ENCODE measurements at regions not wholly inside any gene's neighbourhood (a gene's known extent, or its start where the extent isn't known, plus 50 kb on each side); places are given as distances from the start of the nearest gene placed in this dataset.

DNA sequence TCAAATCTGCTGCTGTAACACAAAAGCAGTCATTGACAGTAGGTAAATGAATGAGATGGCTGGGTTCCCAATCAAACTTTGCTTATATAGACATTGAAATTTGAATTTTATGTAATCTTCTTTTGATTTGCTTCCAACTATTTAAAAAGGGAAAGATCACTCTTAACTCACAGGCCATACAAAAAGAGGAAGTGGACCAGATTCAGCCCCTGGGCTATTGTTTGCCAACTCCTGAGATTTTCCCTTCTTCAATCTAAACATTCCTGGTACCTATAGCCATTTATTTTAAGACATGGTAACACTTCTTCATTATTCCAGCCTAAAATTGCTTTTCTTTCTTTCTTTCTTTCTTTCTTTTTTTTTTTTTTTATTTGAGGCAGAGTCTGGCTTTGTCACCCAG, 260.6 kb downstream of the TFAP2A start:
- TF ChIP-seq, protein P1, sequence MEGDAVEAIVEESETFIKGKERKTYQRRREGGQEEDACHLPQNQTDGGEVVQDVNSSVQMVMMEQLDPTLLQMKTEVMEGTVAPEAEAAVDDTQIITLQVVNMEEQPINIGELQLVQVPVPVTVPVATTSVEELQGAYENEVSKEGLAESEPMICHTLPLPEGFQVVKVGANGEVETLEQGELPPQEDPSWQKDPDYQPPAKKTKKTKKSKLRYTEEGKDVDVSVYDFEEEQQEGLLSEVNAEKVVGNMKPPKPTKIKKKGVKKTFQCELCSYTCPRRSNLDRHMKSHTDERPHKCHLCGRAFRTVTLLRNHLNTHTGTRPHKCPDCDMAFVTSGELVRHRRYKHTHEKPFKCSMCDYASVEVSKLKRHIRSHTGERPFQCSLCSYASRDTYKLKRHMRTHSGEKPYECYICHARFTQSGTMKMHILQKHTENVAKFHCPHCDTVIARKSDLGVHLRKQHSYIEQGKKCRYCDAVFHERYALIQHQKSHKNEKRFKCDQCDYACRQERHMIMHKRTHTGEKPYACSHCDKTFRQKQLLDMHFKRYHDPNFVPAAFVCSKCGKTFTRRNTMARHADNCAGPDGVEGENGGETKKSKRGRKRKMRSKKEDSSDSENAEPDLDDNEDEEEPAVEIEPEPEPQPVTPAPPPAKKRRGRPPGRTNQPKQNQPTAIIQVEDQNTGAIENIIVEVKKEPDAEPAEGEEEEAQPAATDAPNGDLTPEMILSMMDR (IDR thresholded peaks at IDR 0.05), result no peak
- Histone ChIP-seq H3K36me3 (no peaks in the 10 kb centered on the region), H3K4me1 (no peaks in the 10 kb centered on the region), H3K9me3 (no peaks in the 10 kb centered on the region), H3K27me3 (peaks cover 7% of the 10 kb centered on the region), H3K27ac (no peak overlapping the region), H3K4me3 (no peak overlapping the region)
- DNase-seq, result no peak
- no peak for ATAC-seq
- intact Hi-C loops (cut with DNase I), result no loop called here

DNA sequence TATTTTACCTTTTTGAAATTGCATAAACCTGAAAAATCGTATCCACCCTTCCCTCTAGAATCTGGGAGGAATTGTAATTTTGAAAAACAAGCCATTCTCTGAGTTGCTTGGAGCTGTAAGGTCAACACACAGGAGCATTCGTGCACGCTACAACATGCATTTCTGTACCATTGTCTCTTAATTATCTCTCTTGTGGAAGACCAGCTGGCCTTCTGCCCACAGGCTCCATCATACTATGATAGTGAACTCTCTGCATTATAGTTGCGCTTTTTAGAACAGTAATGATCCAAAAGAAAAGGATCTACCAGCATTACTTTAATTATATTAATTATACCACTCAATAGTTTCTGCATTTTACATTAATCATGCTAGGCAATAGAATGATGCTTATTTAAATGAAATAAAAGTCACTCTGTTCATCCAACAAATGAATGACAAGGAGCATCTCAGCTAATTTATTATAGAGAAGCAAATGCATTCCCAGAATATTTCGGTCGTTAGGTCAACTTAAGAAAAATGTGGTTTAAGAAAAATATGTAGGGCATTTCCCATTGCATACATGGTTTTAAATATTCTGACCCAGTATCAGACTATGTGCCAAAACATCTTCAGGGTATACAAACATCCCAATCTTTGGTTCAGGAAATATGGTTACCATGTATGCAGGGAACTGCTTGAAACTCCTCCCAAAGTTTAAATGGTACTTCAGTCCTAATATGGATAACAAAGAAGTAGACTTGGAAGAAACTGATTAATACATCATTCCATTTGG, 263.5 kb downstream of the TFAP2A start:
- Histone ChIP-seq H3K9me3 (no peaks in the 10 kb centered on the region), H3K27ac (no peak overlapping the region), H3K4me3 (no peak overlapping the region), H3K4me1 (no peaks in the 10 kb centered on the region), H3K36me3 (no peaks in the 10 kb centered on the region), H3K27me3 (peaks cover 7% of the 10 kb centered on the region)
- TF ChIP-seq, protein P1 (IDR thresholded peaks at IDR 0.05), result no peak
- intact Hi-C loops (cut with DNase I), result no loop called here
- ATAC-seq (no peak), DNase-seq (no peak)

DNA sequence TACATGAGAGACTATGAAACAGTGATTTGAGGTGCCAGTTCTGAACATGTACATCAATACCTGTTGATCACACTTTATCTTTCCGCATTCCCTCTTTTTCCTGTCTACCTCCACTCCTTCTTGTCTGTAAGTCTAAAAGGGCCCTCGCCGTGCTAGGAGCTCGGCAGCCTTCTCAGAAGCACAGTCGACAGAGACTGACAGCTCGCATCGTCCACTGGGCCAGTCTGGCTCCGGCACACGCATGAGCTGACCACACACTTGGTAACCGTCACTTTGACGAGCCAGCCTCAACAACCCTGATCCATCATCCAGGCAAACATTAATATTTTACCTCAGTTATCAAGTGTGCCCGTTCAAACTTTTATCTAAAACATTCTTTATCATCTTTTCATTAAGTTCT, 265.3 kb downstream of the TFAP2A start:
- intact Hi-C loops (cut with DNase I), result no loop called here

GRCh38 chr6:10146715-10147451, 268.0 kb downstream of the TFAP2A start:
- peak overlapping the region; percentile 22 for H3K4me3 ChIP-seq

More for the DNA sequence above, 265.3 kb downstream of the TFAP2A start:
- peaks cover 7% of the 10 kb centered on the region for H3K27me3 ChIP-seq
- no peak overlapping the region for H3K4me3 ChIP-seq
- no peak for ATAC-seq
- H3K9me3 ChIP-seq, result no peaks in the 10 kb centered on the region
- H3K27ac ChIP-seq, result no peak overlapping the region
- DNase-seq, result no peak
- no peaks in the 10 kb centered on the region for H3K4me1 ChIP-seq
- TF ChIP-seq, protein P1 (IDR thresholded peaks at IDR 0.05), result no peak
- H3K36me3 ChIP-seq, result no peaks in the 10 kb centered on the region

GRCh38 chr6:10144772-10145171, 270.1 kb downstream of the TFAP2A start:
- Histone ChIP-seq H3K36me3 (no peaks in the 10 kb centered on the region), H3K9me3 (no peaks in the 10 kb centered on the region), H3K4me3 (no peak overlapping the region), H3K4me1 (no peaks in the 10 kb centered on the region), H3K27ac (no peak overlapping the region), H3K27me3 (no peaks in the 10 kb centered on the region)
- TF ChIP-seq, protein P1 (IDR thresholded peaks at IDR 0.05), result no peak
- no peak for ATAC-seq
- DNase-seq, result no peak
- intact Hi-C loops (cut with DNase I), result no loop called here

More at GRCh38 chr6:10146715-10147451, 268.0 kb downstream of the TFAP2A start:
- Histone ChIP-seq H3K36me3 (no peaks in the 10 kb centered on the region), H3K4me1 (no peaks in the 10 kb centered on the region), H3K9me3 (no peaks in the 10 kb centered on the region), H3K27ac (no peak overlapping the region), H3K27me3 (peaks cover 4% of the 10 kb centered on the region)
- DNase-seq (no peak), ATAC-seq (peak; percentile 57)
- TF ChIP-seq, protein P1 (IDR thresholded peaks at IDR 0.05), result no peak
- intact Hi-C loops (cut with DNase I), result no loop called here

Measured in upper lobe of right lung (tissue), 1 donor.